MM.1S (cell line): ENCODE measurements at regions not wholly inside any gene's neighbourhood (a gene's known extent, or its start where the extent isn't known, plus 50 kb on each side); places are given as distances from the start of the nearest gene placed in this dataset.

ENCODE experiments used
- DNase-seq: peaks from one replicate; pipeline ENCODE4 v3.0.0-alpha.2; 2015
- H2AFZ ChIP-seq: fragments of 300-600 bp; sonication (generic); 2 replicates; pipeline ENCODE4 v1.6.0; 2016; ENCODE audit warnings: antibody characterized with exemption, low read length
- H3F3A ChIP-seq: fragments of 300-600 bp; sonication (generic); 2 replicates; pipeline ENCODE4 v1.6.1; 2016; ENCODE audit warnings: mild to moderate bottlenecking, antibody characterized with exemption, low read length, moderate library complexity, mixed read lengths; ENCODE audit not compliant: insufficient read depth
- H3K27ac ChIP-seq: fragments of 300-600 bp; sonication (generic); 2 replicates; pipeline ENCODE4 v1.5.1; 2016; ENCODE audit warnings: mild to moderate bottlenecking, low read length
- H3K27me3 ChIP-seq: fragments of 300-600 bp; sonication (generic); replicated peaks from 2 replicates; pipeline ENCODE4 v1.6.0; 2016; ENCODE audit warnings: low read length; ENCODE audit not compliant: insufficient read depth
- H3K36me3 ChIP-seq: fragments of 300-600 bp; sonication (generic); replicated peaks from 2 replicates; pipeline ENCODE4 v1.6.1; 2016; ENCODE audit warnings: mild to moderate bottlenecking, low read length, mixed read lengths; ENCODE audit not compliant: insufficient read depth
- H3K4me1 ChIP-seq: fragments of 300-600 bp; sonication (generic); 2 replicates; pipeline ENCODE4 v1.6.1; 2016; ENCODE audit warnings: low read length, mixed read lengths
- H3K4me2 ChIP-seq: fragments of 300-600 bp; sonication (generic); 2 replicates; pipeline ENCODE4 v1.6.0; 2016; ENCODE audit warnings: low read depth, low read length
- H3K4me3 ChIP-seq: fragments of 300-600 bp; sonication (generic); 2 replicates; pipeline ENCODE4 v1.5.1; 2016; ENCODE audit warnings: low read length, mixed read lengths
- H3K79me2 ChIP-seq: fragments of 300-600 bp; sonication (generic); 2 replicates; pipeline ENCODE4 v1.6.1; 2016; ENCODE audit warnings: mixed run types, low read length, mixed read lengths
- H3K9ac ChIP-seq: fragments of 300-600 bp; sonication (generic); 2 replicates; pipeline ENCODE4 v1.6.1; 2016; ENCODE audit warnings: low read length, mixed read lengths
- H3K9me2 ChIP-seq: fragments of 300-600 bp; sonication (generic); replicated peaks from 2 replicates; pipeline ENCODE4 v1.6.1; 2016; ENCODE audit warnings: mild to moderate bottlenecking, low read length, mixed read lengths; ENCODE audit not compliant: insufficient read depth
- H3K9me3 ChIP-seq: fragments of 300-600 bp; sonication (generic); replicated peaks from 2 replicates; pipeline ENCODE4 v1.6.1; 2016; ENCODE audit warnings: mild to moderate bottlenecking, low read length, mixed read lengths; ENCODE audit not compliant: insufficient read depth
- H4K20me1 ChIP-seq: fragments of 300-600 bp; sonication (generic); 2 replicates; pipeline ENCODE4 v1.6.1; 2016; ENCODE audit warnings: mild to moderate bottlenecking, low read length, moderate library complexity, mixed read lengths; ENCODE audit not compliant: insufficient read depth
- CTCF ChIP-seq: fragments of 300-600 bp; sonication (generic); IDR thresholded peaks from 2 replicates; pipeline ENCODE4 v1.5.1; 2016; ENCODE audit warnings: antibody characterized with exemption, low read length, mixed read lengths
- EZH2 ChIP-seq: fragments of 300-600 bp; sonication (generic); optimal IDR thresholded peaks from 2 replicates; pipeline ENCODE3; 2017; ENCODE audit warnings: low read depth, mild to moderate bottlenecking, antibody characterized with exemption, low read length, mixed read lengths
- EZH2phosphoT487 ChIP-seq: fragments of 300-600 bp; sonication (generic); IDR thresholded peaks from 2 replicates; pipeline ENCODE4 v1.6.1; 2018; ENCODE audit warnings: antibody characterized with exemption, low read length

GRCh38 chr5:34580983-34581382, 75.1 kb upstream of the RAI14 start:
- Histone ChIP-seq H3K79me2 (no peaks in the 10 kb centered on the region), H2AFZ (no peak overlapping the region), H4K20me1 (no peaks in the 10 kb centered on the region), H3K9me2 (no peaks in the 10 kb centered on the region), H3K4me2 (no peak overlapping the region), H3K9ac (no peak overlapping the region), H3K36me3 (no peaks in the 10 kb centered on the region), H3F3A (no peaks in the 10 kb centered on the region), H3K4me3 (no peak overlapping the region), H3K27me3 (no peaks in the 10 kb centered on the region), H3K9me3 (no peaks in the 10 kb centered on the region), H3K27ac (no peak overlapping the region), H3K4me1 (no peaks in the 10 kb centered on the region)
- no peak for DNase-seq
- TF ChIP-seq EZH2, result no peak
- TF ChIP-seq CTCF, result no peak
- no peak for TF ChIP-seq EZH2phosphoT487

- no peak for TF ChIP-seq EZH2
- TF ChIP-seq EZH2phosphoT487, result no peak
- no peak for TF ChIP-seq CTCF
- Histone ChIP-seq H3K79me2 (no peaks in the 10 kb centered on the region), H3K27me3 (no peaks in the 10 kb centered on the region), H3K4me2 (no peak overlapping the region), H3F3A (no peaks in the 10 kb centered on the region), H3K4me3 (no peak overlapping the region), H3K9me2 (no peaks in the 10 kb centered on the region), H3K4me1 (no peaks in the 10 kb centered on the region), H3K9ac (no peak overlapping the region), H4K20me1 (no peaks in the 10 kb centered on the region), H3K9me3 (no peaks in the 10 kb centered on the region), H3K36me3 (no peaks in the 10 kb centered on the region), H2AFZ (no peak overlapping the region), H3K27ac (no peak overlapping the region)
- no peak for DNase-seq
Observed at GRCh38 chr5:34582371-34582770, 73.8 kb upstream of the RAI14 start.

GRCh38 chr5:34583167-34583566, 73.0 kb upstream of the RAI14 start:
- H3K9ac ChIP-seq, result no peak overlapping the region
- no peaks in the 10 kb centered on the region for H3K27me3 ChIP-seq
- H3F3A ChIP-seq, result no peaks in the 10 kb centered on the region
- no peaks in the 10 kb centered on the region for H3K79me2 ChIP-seq
- H3K27ac ChIP-seq, result no peak overlapping the region
- H2AFZ ChIP-seq, result no peak overlapping the region
- no peak for DNase-seq
- no peak overlapping the region for H3K4me2 ChIP-seq
- H3K9me2 ChIP-seq, result no peaks in the 10 kb centered on the region
- no peaks in the 10 kb centered on the region for H4K20me1 ChIP-seq
- no peaks in the 10 kb centered on the region for H3K4me1 ChIP-seq
- H3K36me3 ChIP-seq, result no peaks in the 10 kb centered on the region
- TF ChIP-seq EZH2, result no peak
- no peak for TF ChIP-seq CTCF
- TF ChIP-seq EZH2phosphoT487, result no peak
- H3K9me3 ChIP-seq, result no peaks in the 10 kb centered on the region
- H3K4me3 ChIP-seq, result no peak overlapping the region
